Muscle layer of colon (tissue), 2 donors: ENCODE measurements at regions not wholly inside any gene's neighbourhood (a gene's known extent, or its start where the extent isn't known, plus 50 kb on each side); places are given as distances from the start of the nearest gene placed in this dataset.
"Not testable (repeated sequence)": the region's sequence is repeated elsewhere in the genome, so short reads cannot be mapped to it uniquely, and the experiment has no call there.

ENCODE experiments used
- H3K27ac ChIP-seq: one replicate; pipeline ENCODE4 v1.7.0; 2013; ENCODE audit warnings: low read depth, mild to moderate bottlenecking, low read length, moderate library complexity
- H3K27me3 ChIP-seq, 2 donors: one replicate each; pipeline ENCODE4 v1.7.0; 2013; ENCODE audit warnings: low read length in 2 of 2, mild to moderate bottlenecking in 2 of 2; ENCODE audit not compliant: insufficient read depth in 2 of 2, control insufficient read depth in 1 of 2
- H3K36me3 ChIP-seq: one replicate; pipeline ENCODE4 v1.7.0; 2013; ENCODE audit warnings: mild to moderate bottlenecking, low read length; ENCODE audit not compliant: insufficient read depth
- H3K4me1 ChIP-seq: one replicate; pipeline ENCODE4 v1.7.0; 2013; ENCODE audit warnings: mild to moderate bottlenecking, low read length; ENCODE audit not compliant: insufficient read depth
- H3K4me3 ChIP-seq, 2 donors: one replicate each; pipeline ENCODE4 v1.7.0; 2013; ENCODE audit warnings: low read length in 2 of 2, low read depth in 1 of 2, mild to moderate bottlenecking in 1 of 2, moderate library complexity in 1 of 2
- H3K9ac ChIP-seq: one replicate; pipeline ENCODE4 v1.7.0; 2013; ENCODE audit warnings: low read length
- H3K9me3 ChIP-seq: one replicate; pipeline ENCODE4 v1.7.0; 2013; ENCODE audit warnings: mild to moderate bottlenecking, low read length
- donor health status: abdominal sarcoma.
- donor health status: Adenocarcinoma of cecum.

GRCh38 chr9:135376511-135377265, 102.9 kb upstream of the PPP1R26 start:
- Histone ChIP-seq H3K9ac (no peak overlapping the region), H3K27ac (no peak overlapping the region), H3K9me3 (no peaks in the 10 kb centered on the region), H3K4me1 (no peaks in the 10 kb centered on the region), H3K4me3 (no peak overlapping the region), H3K27me3 (peaks cover 0 to 6% of the 10 kb centered on the region in 2 donors), H3K36me3 (no peaks in the 10 kb centered on the region)

DNA sequence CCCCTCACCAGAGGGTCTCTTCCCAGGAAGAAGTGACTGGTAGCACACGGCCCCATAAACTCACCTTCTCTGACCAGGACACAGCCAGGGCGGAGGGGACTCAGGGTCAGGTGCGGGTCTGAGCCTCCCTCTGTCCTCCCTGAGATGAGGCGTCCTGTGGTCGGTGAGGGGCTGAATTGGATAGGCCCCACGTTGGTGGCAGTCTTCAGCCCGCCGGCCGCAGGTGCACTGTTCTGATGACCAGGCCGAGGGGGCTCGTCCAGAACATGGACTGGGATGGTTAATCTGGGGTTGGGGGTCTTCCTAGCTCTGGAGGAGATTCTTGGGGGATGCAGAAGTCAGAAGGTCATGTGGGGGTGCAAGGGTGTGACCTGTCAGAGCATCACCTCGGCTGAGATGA, 102.2 kb upstream of the PPP1R26 start:
- Histone ChIP-seq H3K9me3 (no peaks in the 10 kb centered on the region), H3K4me3 (no peak overlapping the region), H3K27me3 (peaks cover 0 to 7% of the 10 kb centered on the region in 2 donors), H3K4me1 (no peaks in the 10 kb centered on the region), H3K27ac (no peak overlapping the region), H3K36me3 (no peaks in the 10 kb centered on the region), H3K9ac (no peak overlapping the region)

- Histone ChIP-seq H3K9me3 (no peaks in the 10 kb centered on the region), H3K9ac (no peak overlapping the region), H3K27me3 (peaks cover 0 to 5% of the 10 kb centered on the region in 2 donors), H3K27ac (no peak overlapping the region), H3K4me1 (no peaks in the 10 kb centered on the region), H3K36me3 (no peaks in the 10 kb centered on the region), H3K4me3 (no peak overlapping the region)
These were observed 100.8 kb upstream of the PPP1R26 start for GRCh38 chr9:135378751-135379150.

- no peaks in the 10 kb centered on the region for H3K36me3 ChIP-seq
- H3K9ac ChIP-seq = no peak overlapping the region
- H3K4me3 ChIP-seq = no peak overlapping the region
- no peaks in the 10 kb centered on the region for H3K4me1 ChIP-seq
- H3K9me3 ChIP-seq = no peaks in the 10 kb centered on the region
- peaks cover 0 to 12% of the 10 kb centered on the region in 2 donors for H3K27me3 ChIP-seq
- H3K27ac ChIP-seq = no peak overlapping the region
These were observed 99.9 kb upstream of the PPP1R26 start for GRCh38 chr9:135379540-135380267.

- Histone ChIP-seq H3K36me3 (no peaks in the 10 kb centered on the region), H3K4me1 (no peaks in the 10 kb centered on the region), H3K4me3 (no peak overlapping the region), H3K27me3 (peaks cover 0 to 12% of the 10 kb centered on the region in 2 donors), H3K27ac (no peak overlapping the region), H3K9me3 (no peaks in the 10 kb centered on the region), H3K9ac (no peak overlapping the region)
These were observed 99.1 kb upstream of the PPP1R26 start for GRCh38 chr9:135380311-135380960.

DNA sequence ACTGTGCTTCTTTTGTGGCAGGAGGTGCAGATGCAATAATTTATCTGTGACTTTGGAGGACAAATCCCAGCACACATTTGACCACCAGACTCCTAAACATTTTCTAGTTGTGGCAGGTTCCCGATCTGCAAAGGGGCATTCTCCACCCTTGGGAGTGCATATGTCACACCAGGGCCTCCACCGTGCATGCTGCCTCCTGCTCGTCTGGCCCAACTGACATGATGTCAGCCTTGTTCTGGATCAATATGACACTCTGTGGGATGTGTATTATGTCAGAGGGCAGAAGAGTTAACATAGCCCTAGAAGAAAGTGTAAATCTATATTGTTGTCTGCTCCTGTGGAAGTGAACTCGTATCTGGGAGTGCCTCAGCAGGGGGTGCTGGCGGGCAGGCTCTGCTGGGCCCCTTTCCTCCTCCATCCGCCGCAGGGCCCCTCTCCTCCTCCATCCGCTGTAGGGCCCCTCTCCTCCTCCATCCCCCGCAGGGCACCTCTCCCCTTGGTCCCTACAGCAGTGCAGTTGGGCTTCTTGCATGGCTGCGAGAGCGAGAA, 97.7 kb upstream of the PPP1R26 start:
- H3K36me3 ChIP-seq = no peaks in the 10 kb centered on the region
- no peak overlapping the region for H3K27ac ChIP-seq
- H3K4me1 ChIP-seq = no peaks in the 10 kb centered on the region
- H3K27me3 ChIP-seq = peaks cover 0 to 12% of the 10 kb centered on the region in 2 donors
- no peak overlapping the region for H3K9ac ChIP-seq
- H3K9me3 ChIP-seq = no peaks in the 10 kb centered on the region
- no peak overlapping the region for H3K4me3 ChIP-seq

DNA sequence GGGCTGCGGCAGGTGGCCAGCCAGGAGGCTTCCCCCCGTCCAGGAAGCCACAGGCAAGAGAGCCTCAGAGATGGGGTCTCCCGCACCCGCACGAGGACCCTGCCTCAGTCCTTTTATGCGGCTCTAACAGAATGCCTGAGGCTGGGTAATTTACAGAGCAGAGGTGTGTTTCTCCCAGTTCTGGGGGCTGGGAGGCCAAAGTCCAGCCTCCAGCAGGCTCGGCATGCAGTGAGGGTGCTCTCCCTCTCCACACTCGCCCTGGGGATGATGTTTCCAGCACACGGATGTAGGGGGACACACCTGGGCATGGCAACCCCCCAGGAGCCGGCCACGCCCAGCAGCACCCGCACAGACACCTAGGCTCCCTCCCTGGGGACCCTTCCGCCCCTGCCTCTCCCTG, 95.4 kb upstream of the PPP1R26 start:
- Histone ChIP-seq H3K4me3 (no peak overlapping the region), H3K27ac (no peak overlapping the region), H3K36me3 (no peaks in the 10 kb centered on the region), H3K4me1 (no peaks in the 10 kb centered on the region), H3K27me3 (peaks cover 0 to 12% of the 10 kb centered on the region in 2 donors), H3K9ac (no peak overlapping the region), H3K9me3 (no peaks in the 10 kb centered on the region)

DNA sequence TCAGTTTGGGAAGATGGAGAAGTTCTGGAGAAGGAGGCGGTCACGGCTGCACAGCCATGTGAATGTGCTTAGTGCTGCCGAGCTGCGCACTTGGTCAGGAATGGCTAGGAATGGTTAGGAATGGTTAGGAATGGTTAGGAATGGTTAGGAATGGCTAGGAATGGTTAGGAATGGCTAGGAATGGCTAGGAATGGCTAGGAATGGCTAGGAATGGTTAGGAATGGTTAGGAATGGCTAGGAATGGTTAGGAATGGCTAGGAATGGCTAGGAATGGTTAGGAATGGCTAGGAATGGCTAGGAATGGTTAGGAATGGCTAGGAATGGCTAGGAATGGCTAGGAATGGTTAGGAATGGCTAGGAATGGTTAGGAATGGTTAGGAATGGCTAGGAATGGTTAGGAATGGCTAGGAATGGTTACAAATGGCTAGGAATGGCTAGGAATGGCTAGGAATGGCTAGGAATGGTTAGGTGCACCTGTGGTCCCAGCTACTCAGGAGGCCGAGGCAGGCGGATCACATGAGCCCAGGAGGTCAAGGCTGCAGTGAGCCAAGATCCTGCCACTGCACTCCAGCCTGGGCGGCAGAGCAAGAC, 94.7 kb upstream of the PPP1R26 start:
- H3K9ac ChIP-seq, H3K4me1 ChIP-seq, H3K36me3 ChIP-seq, H3K9me3 ChIP-seq, H3K27ac ChIP-seq, H3K4me3 ChIP-seq: not testable (repeated sequence)
- H3K27me3 ChIP-seq = peaks cover 0 to 12% of the 10 kb centered on the region in 2 donors

- Histone ChIP-seq H3K4me3 (no peak overlapping the region), H3K9me3 (no peaks in the 10 kb centered on the region), H3K9ac (no peak overlapping the region), H3K27ac (no peak overlapping the region), H3K4me1 (no peaks in the 10 kb centered on the region), H3K27me3 (peaks cover 0 to 12% of the 10 kb centered on the region in 2 donors), H3K36me3 (no peaks in the 10 kb centered on the region)
These were observed 93.8 kb upstream of the PPP1R26 start for GRCh38 chr9:135385793-135386192.

DNA sequence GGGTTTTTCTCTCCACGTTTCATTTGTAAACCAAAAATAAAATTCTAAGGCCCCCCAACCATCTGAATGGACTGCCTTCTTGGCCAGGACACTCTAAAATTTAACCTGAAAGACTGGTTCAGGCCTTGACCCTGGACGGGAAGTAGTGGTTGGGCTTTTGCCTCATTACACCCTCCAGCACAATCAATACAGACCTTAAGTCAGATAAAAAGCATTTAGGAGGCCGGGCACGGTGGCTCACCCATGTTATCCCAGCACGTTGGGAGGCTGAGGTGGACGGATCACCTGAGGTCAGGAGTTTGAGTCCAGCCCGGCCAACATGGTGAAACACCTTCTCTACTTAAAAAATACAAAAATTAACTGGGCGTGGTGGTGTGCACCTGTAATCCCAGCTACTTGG, 91.6 kb upstream of the PPP1R26 start:
- peaks cover 0 to 8% of the 10 kb centered on the region in 2 donors for H3K27me3 ChIP-seq

DNA sequence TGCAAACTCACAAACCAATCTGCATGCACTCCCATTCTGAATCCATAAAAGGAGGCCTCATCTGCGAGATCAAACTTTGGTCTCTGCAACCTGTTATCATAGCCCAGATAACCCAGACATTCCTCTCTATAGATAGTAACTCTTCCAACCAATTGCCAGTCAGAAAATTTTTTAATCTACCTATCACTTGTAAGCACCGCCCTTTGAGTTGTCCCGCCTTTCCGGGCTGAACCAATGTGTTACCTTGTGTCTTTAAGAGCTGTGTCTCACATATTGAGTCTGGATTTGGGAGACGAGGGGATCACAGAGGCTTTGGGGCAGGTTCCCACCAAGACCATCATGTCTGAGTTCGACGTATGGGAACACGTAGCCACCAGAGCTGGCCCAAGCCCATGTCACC, 91.1 kb upstream of the PPP1R26 start:
- H3K9me3 ChIP-seq = no peaks in the 10 kb centered on the region
- no peaks in the 10 kb centered on the region for H3K36me3 ChIP-seq
- H3K27ac ChIP-seq = no peak overlapping the region
- H3K9ac ChIP-seq = no peak overlapping the region
- H3K4me3 ChIP-seq = no peak overlapping the region
- peaks cover 0 to 8% of the 10 kb centered on the region in 2 donors for H3K27me3 ChIP-seq
- no peaks in the 10 kb centered on the region for H3K4me1 ChIP-seq

More for the DNA sequence above, 91.6 kb upstream of the PPP1R26 start:
- no peaks in the 10 kb centered on the region for H3K36me3 ChIP-seq
- no peak overlapping the region for H3K27ac ChIP-seq
- no peaks in the 10 kb centered on the region for H3K4me1 ChIP-seq
- H3K9ac ChIP-seq = no peak overlapping the region
- no peaks in the 10 kb centered on the region for H3K9me3 ChIP-seq
- no peak overlapping the region for H3K4me3 ChIP-seq
